ENCODE measurements at regions not wholly inside any gene's neighbourhood (a gene's known extent, or its start where the extent isn't known, plus 50 kb on each side); places are given as distances from the start of the nearest gene placed in this dataset.
A peak's percentile ranks its signal among the peaks of the same experiment; 100 is the strongest.

GRCh38 chr2:145352484-145352883, 832.6 kb upstream of the ZEB2 start:
- DNase-seq (ENCODE audit: low read depth), result no peak
- H3K27me3 ChIP-seq (ENCODE audit: control insufficient read depth, insufficient read depth, low read length), result no peaks in the 10 kb centered on the region
- no peak overlapping the region for H3K4me3 ChIP-seq (ENCODE audit: low read depth, low read length)
- FAIRE-seq, result no peak
- TF ChIP-seq, protein P1, sequence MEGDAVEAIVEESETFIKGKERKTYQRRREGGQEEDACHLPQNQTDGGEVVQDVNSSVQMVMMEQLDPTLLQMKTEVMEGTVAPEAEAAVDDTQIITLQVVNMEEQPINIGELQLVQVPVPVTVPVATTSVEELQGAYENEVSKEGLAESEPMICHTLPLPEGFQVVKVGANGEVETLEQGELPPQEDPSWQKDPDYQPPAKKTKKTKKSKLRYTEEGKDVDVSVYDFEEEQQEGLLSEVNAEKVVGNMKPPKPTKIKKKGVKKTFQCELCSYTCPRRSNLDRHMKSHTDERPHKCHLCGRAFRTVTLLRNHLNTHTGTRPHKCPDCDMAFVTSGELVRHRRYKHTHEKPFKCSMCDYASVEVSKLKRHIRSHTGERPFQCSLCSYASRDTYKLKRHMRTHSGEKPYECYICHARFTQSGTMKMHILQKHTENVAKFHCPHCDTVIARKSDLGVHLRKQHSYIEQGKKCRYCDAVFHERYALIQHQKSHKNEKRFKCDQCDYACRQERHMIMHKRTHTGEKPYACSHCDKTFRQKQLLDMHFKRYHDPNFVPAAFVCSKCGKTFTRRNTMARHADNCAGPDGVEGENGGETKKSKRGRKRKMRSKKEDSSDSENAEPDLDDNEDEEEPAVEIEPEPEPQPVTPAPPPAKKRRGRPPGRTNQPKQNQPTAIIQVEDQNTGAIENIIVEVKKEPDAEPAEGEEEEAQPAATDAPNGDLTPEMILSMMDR (IDR thresholded peaks at IDR 0.05; ENCODE audit: insufficient read depth, low read length, severe bottlenecking), result no peak
- H3K36me3 ChIP-seq (ENCODE audit: control insufficient read depth, insufficient read depth, low read length), result no peaks in the 10 kb centered on the region

DNA sequence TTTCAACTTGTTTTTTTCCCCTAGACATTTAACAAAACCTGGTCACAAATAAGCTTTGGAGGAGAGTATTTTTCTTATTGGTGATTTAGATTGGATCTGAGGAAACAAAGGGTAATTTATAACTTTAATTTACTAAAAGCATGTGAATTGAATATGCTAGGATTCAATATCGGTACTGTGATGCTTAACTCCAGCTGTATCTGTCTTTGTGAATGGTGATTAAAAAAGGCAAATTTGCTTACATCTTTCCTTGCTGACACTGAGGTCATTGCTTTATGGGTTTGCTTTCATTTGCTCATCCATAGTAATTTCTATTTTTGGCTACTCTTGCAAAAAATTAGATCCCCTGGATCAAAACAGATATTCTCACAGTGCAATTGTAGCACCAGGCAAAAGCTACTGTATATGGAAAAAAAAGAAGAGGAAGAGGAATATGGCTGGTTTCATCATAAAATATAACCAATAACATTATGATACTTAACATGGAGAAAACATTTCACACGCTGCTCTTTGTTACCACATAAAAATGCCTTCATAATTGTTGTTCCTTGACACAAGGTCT, 832.0 kb upstream of the ZEB2 start:
- H3K4me3 ChIP-seq (ENCODE audit: low read depth, low read length), result no peak overlapping the region
- no peak for DNase-seq (ENCODE audit: low read depth)
- FAIRE-seq, result no peak
- TF ChIP-seq, protein P1 (IDR thresholded peaks at IDR 0.05; ENCODE audit: insufficient read depth, low read length, severe bottlenecking), result no peak
- H3K27me3 ChIP-seq (ENCODE audit: control insufficient read depth, insufficient read depth, low read length), result no peaks in the 10 kb centered on the region
- H3K36me3 ChIP-seq (ENCODE audit: control insufficient read depth, insufficient read depth, low read length), result no peaks in the 10 kb centered on the region

DNA sequence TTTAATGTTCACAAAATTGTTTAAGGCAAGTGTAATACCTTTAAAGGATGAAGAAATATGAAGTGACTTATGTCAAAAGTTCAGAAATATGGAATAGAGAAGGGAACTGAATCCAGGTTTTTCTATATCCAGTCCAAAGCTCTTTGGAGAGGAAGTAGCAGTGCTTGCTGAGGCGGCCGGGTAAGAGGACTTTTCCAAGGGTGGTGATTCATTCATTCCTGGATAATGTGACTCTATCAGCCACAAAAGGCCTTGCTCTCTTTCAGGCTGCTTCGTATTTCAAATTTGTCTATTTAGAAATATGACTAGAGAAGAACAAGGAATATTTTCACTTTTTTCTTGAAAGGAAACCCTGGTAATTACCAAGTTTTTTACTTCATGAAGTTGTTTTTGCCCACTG, 830.1 kb upstream of the ZEB2 start:
- DNase-seq (ENCODE audit: low read depth) (peak; percentile 44), FAIRE-seq (no peak)
- Histone ChIP-seq H3K27me3 (ENCODE audit: control insufficient read depth, insufficient read depth, low read length) (no peaks in the 10 kb centered on the region), H3K36me3 (ENCODE audit: control insufficient read depth, insufficient read depth, low read length) (no peaks in the 10 kb centered on the region), H3K4me3 (ENCODE audit: low read depth, low read length) (no peak overlapping the region)
- TF ChIP-seq, protein P1 (IDR thresholded peaks at IDR 0.05; ENCODE audit: insufficient read depth, low read length, severe bottlenecking), result no peak

- FAIRE-seq (no peak), DNase-seq (ENCODE audit: low read depth) (no peak)
Observed at GRCh38 chr2:145344076-145344724, 824.3 kb upstream of the ZEB2 start.

GRCh38 chr2:145343287-145343686, 823.4 kb upstream of the ZEB2 start:
- DNase-seq (ENCODE audit: low read depth), result no peak
- H3K36me3 ChIP-seq (ENCODE audit: control insufficient read depth, insufficient read depth, low read length), result no peaks in the 10 kb centered on the region
- TF ChIP-seq, protein P1 (IDR thresholded peaks at IDR 0.05; ENCODE audit: insufficient read depth, low read length, severe bottlenecking), result no peak
- no peak for FAIRE-seq
- H3K27me3 ChIP-seq (ENCODE audit: control insufficient read depth, insufficient read depth, low read length), result no peaks in the 10 kb centered on the region
- H3K4me3 ChIP-seq (ENCODE audit: low read depth, low read length), result no peak overlapping the region

More at GRCh38 chr2:145344076-145344724, 824.3 kb upstream of the ZEB2 start:
- no peaks in the 10 kb centered on the region for H3K36me3 ChIP-seq (ENCODE audit: control insufficient read depth, insufficient read depth, low read length)
- TF ChIP-seq, protein P1 (IDR thresholded peaks at IDR 0.05; ENCODE audit: insufficient read depth, low read length, severe bottlenecking), result no peak
- no peak overlapping the region for H3K4me3 ChIP-seq (ENCODE audit: low read depth, low read length)
- no peaks in the 10 kb centered on the region for H3K27me3 ChIP-seq (ENCODE audit: control insufficient read depth, insufficient read depth, low read length)

DNA sequence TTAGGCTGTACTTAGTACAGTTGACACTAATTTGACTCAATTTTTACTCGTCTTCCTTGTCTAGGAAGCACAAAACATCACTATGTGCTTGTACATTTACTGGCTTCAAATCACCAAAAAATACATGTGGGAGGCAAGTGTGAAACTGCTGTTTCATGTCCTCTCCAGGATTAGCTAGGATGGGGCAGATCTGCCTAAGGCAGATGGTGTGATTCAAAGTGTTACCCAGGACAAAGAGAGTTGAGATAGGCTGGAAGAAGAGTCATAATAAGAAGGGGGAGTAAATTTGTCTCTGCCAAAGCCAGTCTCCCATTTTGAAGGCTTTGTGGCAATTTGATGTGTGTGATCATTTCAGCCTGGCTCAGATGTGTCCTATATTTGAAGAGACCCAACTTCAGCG, 821.6 kb upstream of the ZEB2 start:
- DNase-seq (ENCODE audit: low read depth) (no peak), FAIRE-seq (no peak)
- Histone ChIP-seq H3K27me3 (ENCODE audit: control insufficient read depth, insufficient read depth, low read length) (no peaks in the 10 kb centered on the region), H3K36me3 (ENCODE audit: control insufficient read depth, insufficient read depth, low read length) (no peaks in the 10 kb centered on the region), H3K4me3 (ENCODE audit: low read depth, low read length) (no peak overlapping the region)
- TF ChIP-seq, protein P1 (IDR thresholded peaks at IDR 0.05; ENCODE audit: insufficient read depth, low read length, severe bottlenecking), result no peak

Measured in bronchial epithelial cell (primary cell).